PFSK-1 (cell line): ENCODE measurements at regions not wholly inside any gene's neighbourhood (a gene's known extent, or its start where the extent isn't known, plus 50 kb on each side); places are given as distances from the start of the nearest gene placed in this dataset.

Experiments used
- POLR2AphosphoS5 ChIP-seq: IDR thresholded peaks from 2 replicates; pipeline ENCODE4 v1.6.1; 2012; ENCODE audit warnings: low read depth, mild to moderate bottlenecking, control low read depth, low read length, moderate library complexity
- REST ChIP-seq, 2 experiments: IDR thresholded peaks; 2 replicates each; pipeline versions ENCODE4 v1.6.1 to v1.8.0; 2011 to 2012; ENCODE audit warnings: low read depth in 2 of 2, low read length in 2 of 2, control low read depth in 1 of 2, inconsistent platforms in 1 of 2, mild to moderate bottlenecking in 1 of 2, moderate library complexity in 1 of 2; ENCODE audit not compliant: insufficient read depth in 1 of 2
- SIN3A ChIP-seq: IDR thresholded peaks from 2 replicates; pipeline ENCODE4 v1.6.1; 2012; ENCODE audit warnings: mild to moderate bottlenecking, low read length, moderate library complexity, borderline replicate concordance; ENCODE audit not compliant: insufficient read depth
- TAF1 ChIP-seq: IDR thresholded peaks from 2 replicates; pipeline ENCODE4 v1.6.1; 2012; ENCODE audit warnings: low read length, control low read depth, borderline replicate concordance; ENCODE audit not compliant: insufficient read depth

GRCh38 chr3:111480091-111480490, 61.9 kb upstream of the CD96 start:
- TF ChIP-seq POLR2AphosphoS5 (no peak), SIN3A (no peak), REST (IDR thresholded peaks at IDR 0.05; ENCODE audit: insufficient read depth in 1 of 2, low read depth in 2 of 2, low read length in 2 of 2) (no peak), TAF1 (no peak)
